NT2/D1 (cell line): ENCODE measurements at regions not wholly inside any gene's neighbourhood (a gene's known extent, or its start where the extent isn't known, plus 50 kb on each side); places are given as distances from the start of the nearest gene placed in this dataset.

Experiments used
- YY1 ChIP-seq: IDR thresholded peaks from 2 replicates; pipeline ENCODE4 v1.6.1; 2011; ENCODE audit not compliant: insufficient read length, insufficient read depth
- ZNF274 ChIP-seq: IDR thresholded peaks from 2 replicates; pipeline ENCODE4 v1.6.1; 2011; ENCODE audit warnings: mild to moderate bottlenecking, low read depth, low read length

DNA sequence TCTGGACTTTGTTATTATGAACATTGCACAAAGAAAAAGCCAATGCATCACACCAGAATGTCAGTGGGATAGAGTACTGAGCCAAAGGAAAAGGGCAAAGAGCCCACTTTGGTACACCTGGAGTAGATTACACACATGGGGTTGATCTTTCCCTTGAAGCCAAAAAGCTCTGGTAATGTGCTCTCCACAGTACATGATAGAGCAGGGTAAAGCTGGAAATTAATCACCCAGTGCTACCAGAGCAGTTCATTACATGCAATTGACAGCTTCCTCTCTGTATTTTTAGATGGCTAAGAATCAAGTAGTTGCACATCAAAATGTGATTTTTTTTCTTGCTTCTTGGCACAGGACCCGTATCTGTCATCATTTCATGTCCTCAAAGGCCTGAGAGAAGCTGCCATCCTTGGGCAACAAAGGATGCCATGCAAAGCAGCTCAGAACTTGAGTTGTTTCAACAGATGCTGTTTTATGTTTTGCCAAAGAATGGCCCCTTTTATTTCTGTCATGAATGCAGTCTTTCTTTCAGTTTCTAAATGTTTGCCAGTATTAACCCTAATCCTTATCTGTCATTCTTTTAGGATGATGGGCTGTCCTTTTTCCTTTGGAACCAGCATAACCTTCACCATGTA is 88.1 kb downstream of the HDGFL1 start:
- TF ChIP-seq YY1 (no peak), ZNF274 (no peak)
